ENCODE measurements at regions not wholly inside any gene's neighbourhood (a gene's known extent, or its start where the extent isn't known, plus 50 kb on each side); places are given as distances from the start of the nearest gene placed in this dataset.

DNA sequence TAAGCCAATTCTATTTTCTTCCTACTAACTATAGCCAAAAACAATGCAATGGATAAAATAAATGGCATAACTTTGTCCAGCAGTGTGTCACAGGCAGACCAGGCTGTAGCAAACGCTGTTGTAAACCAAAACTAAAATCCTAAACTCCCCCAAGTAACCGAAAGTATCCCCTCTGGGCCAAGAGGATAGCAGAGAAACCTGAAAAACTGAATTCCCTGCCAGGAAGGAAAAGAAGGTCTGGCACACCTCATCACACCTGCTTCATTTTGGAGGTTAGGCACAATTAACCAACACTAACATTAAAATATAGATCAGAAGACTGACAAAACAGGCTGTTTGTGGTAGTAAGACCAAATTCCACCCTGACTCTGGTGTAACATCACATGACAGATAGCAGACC lies 356.8 kb upstream of the C1orf87 start:
- no peak for FAIRE-seq

GRCh38 chr1:60428127-60428526 lies 354.6 kb upstream of the C1orf87 start:
- Histone ChIP-seq H3K9me1 (ENCODE audit: control insufficient read depth, extremely low read depth, insufficient read depth, low read length) (no peaks in the 10 kb centered on the region), H3K4me3 (ENCODE audit: control insufficient read depth in 2 of 3, extremely low read depth in 1 of 3, insufficient read depth in 2 of 3, low read depth in 1 of 3, low read length in 3 of 3) (no peak overlapping the region), H3K9ac (ENCODE audit: control insufficient read depth, extremely low read depth, insufficient read depth, low read length) (no peak overlapping the region), H2AFZ (ENCODE audit: control insufficient read depth, low read length) (no peak overlapping the region), H3K4me1 (ENCODE audit: control insufficient read depth, extremely low read depth, insufficient read depth, low read length) (no peaks in the 10 kb centered on the region), H3K36me3 (ENCODE audit: control insufficient read depth in 2 of 2, extremely low read depth in 1 of 2, insufficient read depth in 2 of 2, low read length in 2 of 2) (no peaks in the 10 kb centered on the region), H3K27ac (ENCODE audit: control insufficient read depth, insufficient read depth, low read length) (no peak overlapping the region), H3K9me3 (ENCODE audit: control insufficient read depth, low read depth, low read length) (no peaks in the 10 kb centered on the region), H3K4me2 (ENCODE audit: control insufficient read depth, extremely low read depth, insufficient read depth, low read depth, low read length) (no peak overlapping the region), H4K20me1 (ENCODE audit: control insufficient read depth, extremely low read depth, insufficient read depth, low read length) (no peaks in the 10 kb centered on the region), H3K27me3 (ENCODE audit: control insufficient read depth, extremely low read depth, insufficient read depth, low read length) (no peaks in the 10 kb centered on the region), H3K79me2 (ENCODE audit: control insufficient read depth, insufficient read depth, low read length) (no peaks in the 10 kb centered on the region)
- no peak for DNase-seq (ENCODE audit: low read depth, low spot score)
- dilution Hi-C loops (cut with MboI; ENCODE audit: extremely low pct_ligation_motif_present, low sequenced_read_pairs), result no loop called here
- TF ChIP-seq CTCF (optimal IDR thresholded peaks at IDR 0.05 in 1 of 3, IDR thresholded peaks at IDR 0.05 in 1 of 3, conservative IDR thresholded peaks at IDR 0.05 in 1 of 3; ENCODE audit: extremely low read depth in 1 of 3, insufficient read depth in 2 of 3, low read length in 3 of 3) (no peak), EZH2 (IDR thresholded peaks at IDR 0.05; ENCODE audit: low read length) (no peak)
- FAIRE-seq, result no peak

More for the DNA sequence above, 356.8 kb upstream of the C1orf87 start:
- H2AFZ ChIP-seq (ENCODE audit: control insufficient read depth, low read length), result no peak overlapping the region
- no peak overlapping the region for H3K4me3 ChIP-seq (ENCODE audit: control insufficient read depth in 2 of 3, extremely low read depth in 1 of 3, insufficient read depth in 2 of 3, low read depth in 1 of 3, low read length in 3 of 3)
- no peaks in the 10 kb centered on the region for H3K36me3 ChIP-seq (ENCODE audit: control insufficient read depth in 2 of 2, extremely low read depth in 1 of 2, insufficient read depth in 2 of 2, low read length in 2 of 2)
- no peak overlapping the region for H3K4me2 ChIP-seq (ENCODE audit: control insufficient read depth, extremely low read depth, insufficient read depth, low read depth, low read length)
- H3K27me3 ChIP-seq (ENCODE audit: control insufficient read depth, extremely low read depth, insufficient read depth, low read length), result no peaks in the 10 kb centered on the region
- dilution Hi-C loops (cut with MboI; ENCODE audit: extremely low pct_ligation_motif_present, low sequenced_read_pairs), result no loop called here
- H3K79me2 ChIP-seq (ENCODE audit: control insufficient read depth, insufficient read depth, low read length), result no peaks in the 10 kb centered on the region
- TF ChIP-seq CTCF (optimal IDR thresholded peaks at IDR 0.05 in 1 of 3, IDR thresholded peaks at IDR 0.05 in 1 of 3, conservative IDR thresholded peaks at IDR 0.05 in 1 of 3; ENCODE audit: extremely low read depth in 1 of 3, insufficient read depth in 2 of 3, low read length in 3 of 3), result no peak
- TF ChIP-seq EZH2 (IDR thresholded peaks at IDR 0.05; ENCODE audit: low read length), result no peak
- no peak overlapping the region for H3K27ac ChIP-seq (ENCODE audit: control insufficient read depth, insufficient read depth, low read length)
- no peak for DNase-seq (ENCODE audit: low read depth, low spot score)
- H3K4me1 ChIP-seq (ENCODE audit: control insufficient read depth, extremely low read depth, insufficient read depth, low read length), result no peaks in the 10 kb centered on the region
- no peaks in the 10 kb centered on the region for H3K9me1 ChIP-seq (ENCODE audit: control insufficient read depth, extremely low read depth, insufficient read depth, low read length)
- no peak overlapping the region for H3K9ac ChIP-seq (ENCODE audit: control insufficient read depth, extremely low read depth, insufficient read depth, low read length)
- no peaks in the 10 kb centered on the region for H4K20me1 ChIP-seq (ENCODE audit: control insufficient read depth, extremely low read depth, insufficient read depth, low read length)
- H3K9me3 ChIP-seq (ENCODE audit: control insufficient read depth, low read depth, low read length), result no peaks in the 10 kb centered on the region

All from keratinocyte (primary cell).